GM19372 (cell line): ENCODE measurements at regions not wholly inside any gene's neighbourhood (a gene's known extent, or its start where the extent isn't known, plus 50 kb on each side); places are given as distances from the start of the nearest gene placed in this dataset.
"Not testable (repeated sequence)": the region's sequence is repeated elsewhere in the genome, so short reads cannot be mapped to it uniquely, and the experiment has no call there.

Experiments
- ATAC-seq: cut with Tn5 transposase; IDR thresholded peaks from one replicate; pipeline ENCODE4 v1.9.1; 2021; ENCODE audit warnings: mild to moderate bottlenecking, low read depth, moderate library complexity; ENCODE audit not compliant: unreplicated experiment

- no peak for ATAC-seq
These were observed 51.1 kb upstream of the NUDT6 start for GRCh38 chr4:122973465-122973864.

GRCh38 chr4:122976111-122976510, 53.7 kb upstream of the NUDT6 start:
- no peak for ATAC-seq

GRCh38 chr4:122977103-122977502, 54.7 kb upstream of the NUDT6 start:
- ATAC-seq: no peak

- ATAC-seq: no peak
These were observed 55.7 kb upstream of the NUDT6 start for GRCh38 chr4:122978109-122978508.

- no peak for ATAC-seq
These were observed 56.4 kb upstream of the NUDT6 start for GRCh38 chr4:122978789-122979188.

- no peak for ATAC-seq
These were observed 58.5 kb upstream of the NUDT6 start for GRCh38 chr4:122980860-122981259.

GRCh38 chr4:122988696-122989095, 66.3 kb upstream of the NUDT6 start:
- ATAC-seq: no peak

GRCh38 chr4:122990891-122991290, 68.5 kb upstream of the NUDT6 start:
- no peak for ATAC-seq

- ATAC-seq: no peak
These were observed 69.7 kb upstream of the NUDT6 start for GRCh38 chr4:122992057-122992456.

GRCh38 chr4:122992641-122993040, 70.2 kb upstream of the NUDT6 start:
- no peak for ATAC-seq

- no peak for ATAC-seq
These were observed 74.0 kb upstream of the NUDT6 start for GRCh38 chr4:122996350-122996749.

GRCh38 chr4:122997463-122998101, 75.2 kb upstream of the NUDT6 start:
- no peak for ATAC-seq

GRCh38 chr4:123004079-123004478, 81.7 kb upstream of the NUDT6 start:
- ATAC-seq: not testable (repeated sequence)

GRCh38 chr4:123005126-123005525, 82.7 kb upstream of the NUDT6 start:
- not testable (repeated sequence) for ATAC-seq

GRCh38 chr4:123007679-123008078, 85.3 kb upstream of the NUDT6 start:
- ATAC-seq: no peak

- not testable (repeated sequence) for ATAC-seq
These were observed 90.0 kb upstream of the NUDT6 start for GRCh38 chr4:123012416-123012815.

- no peak for ATAC-seq
These were observed 91.6 kb upstream of the NUDT6 start for GRCh38 chr4:123014038-123014437.

- ATAC-seq: no peak
These were observed 94.7 kb upstream of the NUDT6 start for GRCh38 chr4:123017078-123017477.

GRCh38 chr4:123017636-123018395, 95.4 kb upstream of the NUDT6 start:
- ATAC-seq: no peak

GRCh38 chr4:123018396-123018775, 96.0 kb upstream of the NUDT6 start:
- no peak for ATAC-seq

GRCh38 chr4:123020285-123020684, 97.9 kb upstream of the NUDT6 start:
- ATAC-seq: no peak

- no peak for ATAC-seq
These were observed 101.2 kb upstream of the NUDT6 start for GRCh38 chr4:123023647-123024046.
